Panc1 (cell line): ENCODE measurements at regions not wholly inside any gene's neighbourhood (a gene's known extent, or its start where the extent isn't known, plus 50 kb on each side); places are given as distances from the start of the nearest gene placed in this dataset.

Experiments used
- ATAC-seq: fragments of 200-7000 bp; cut with Tn5 transposase; 2 replicates; pipeline ENCODE4 v1.9.1; 2020; ENCODE audit warnings: mild to moderate bottlenecking, moderate library complexity
- BruUV-seq: library from RNA; stranded (reverse); fragments of 400-500 nt; replicated peaks from 2 replicates; lab custom pipeline; 2021; lab: Mats Ljungman, UMichigan
- CTCF ChIA-PET: fragments of 300-600 bp; sonication (Branson Sonifier 250); formaldehyde crosslinking; loops from one replicate; lab custom pipeline; 2022; ENCODE audit warnings: antibody characterized with exemption; lab: Charles Lee
- POLR2A ChIA-PET: fragments of 300-600 bp; sonication (Branson Sonifier 250); formaldehyde crosslinking; loops from one replicate; lab custom pipeline; 2022; ENCODE audit warnings: antibody characterized with exemption; lab: Charles Lee
- DNase-seq: peaks from one replicate; pipeline ENCODE4 v3.0.0-alpha.2; 2010; ENCODE audit warnings: low read depth, low spot score
- H3K27ac ChIP-seq: 2 replicates; pipeline ENCODE4 v1.5.1; 2011; ENCODE audit warnings: mild to moderate bottlenecking, low read length, inconsistent platforms
- H3K27me3 ChIP-seq: fragments of 200-500 bp; sonication (Bioruptor generic); 2 replicates; pipeline ENCODE4 v1.6.0; 2014; ENCODE audit warnings: low read length, inconsistent platforms; ENCODE audit not compliant: control insufficient read depth, insufficient read depth
- H3K36me3 ChIP-seq: fragments of 200-500 bp; sonication (Bioruptor generic); 2 replicates; pipeline ENCODE4 v1.5.1; 2014; ENCODE audit warnings: inconsistent platforms, mild to moderate bottlenecking, low read length, moderate library complexity; ENCODE audit not compliant: control insufficient read depth, insufficient read depth
- H3K4me1 ChIP-seq: 2 replicates; pipeline ENCODE4 v1.5.1; 2011; ENCODE audit warnings: inconsistent platforms, mild to moderate bottlenecking, low read length, moderate library complexity; ENCODE audit not compliant: control insufficient read depth, insufficient read depth
- H3K4me3 ChIP-seq, 2 experiments: 2 replicates each; pipeline ENCODE4 v1.5.1; 2011 to 2012; ENCODE audit warnings: low read depth in 2 of 2, low read length in 2 of 2, mild to moderate bottlenecking in 2 of 2, inconsistent platforms in 1 of 2, moderate library complexity in 1 of 2
- H3K9me3 ChIP-seq: fragments of 200-500 bp; sonication (Bioruptor generic); 2 replicates; pipeline ENCODE4 v1.5.1; 2014; ENCODE audit warnings: low read depth, mild to moderate bottlenecking, inconsistent platforms, low read length, moderate library complexity; ENCODE audit not compliant: control insufficient read depth, insufficient read depth
- CTCF ChIP-seq: fragments of 450-650 bp; IDR thresholded peaks from 2 replicates; pipeline ENCODE4 v1.5.1; 2017; ENCODE audit warnings: mild to moderate bottlenecking
- POLR2AphosphoS5 ChIP-seq: IDR thresholded peaks from 2 replicates; pipeline ENCODE4 v1.6.1; 2012; ENCODE audit warnings: mild to moderate bottlenecking, low read depth, low read length, moderate library complexity
- SIN3A ChIP-seq: IDR thresholded peaks from 2 replicates; pipeline ENCODE4 v1.6.1; 2012; ENCODE audit warnings: low read depth, mild to moderate bottlenecking, low read length, moderate library complexity, borderline replicate concordance; ENCODE audit not compliant: insufficient read depth
- TCF7L2 ChIP-seq: IDR thresholded peaks from 2 replicates; pipeline ENCODE4 v1.6.1; 2011; ENCODE audit warnings: mild to moderate bottlenecking, low read depth, low read length, inconsistent platforms
- in situ Hi-C: cut with HindIII; loops from 2 replicates; pipeline ENCODE4 v1.10.0; 2016; ENCODE audit warnings: low sequenced_read_pairs, low pct_unique_long_range_greater_than_20kb
- intact Hi-C: fragments of 100-400 bp; cut with micrococcal nuclease; formaldehyde crosslinking; loops from one replicate; pipeline ENCODE4 v1.10.0; 2022; ENCODE audit not compliant: unreplicated experiment
- TF ChIP-seq, protein P1 (sequence below), 2 experiments: IDR thresholded peaks; 2 replicates each; pipeline ENCODE4 v1.6.1; 2011 to 2012; ENCODE audit warnings: low read depth in 2 of 2, control low read depth in 1 of 2, low read length in 1 of 2, mild to moderate bottlenecking in 1 of 2, moderate library complexity in 1 of 2; ENCODE audit not compliant: insufficient read depth in 1 of 2

DNA sequence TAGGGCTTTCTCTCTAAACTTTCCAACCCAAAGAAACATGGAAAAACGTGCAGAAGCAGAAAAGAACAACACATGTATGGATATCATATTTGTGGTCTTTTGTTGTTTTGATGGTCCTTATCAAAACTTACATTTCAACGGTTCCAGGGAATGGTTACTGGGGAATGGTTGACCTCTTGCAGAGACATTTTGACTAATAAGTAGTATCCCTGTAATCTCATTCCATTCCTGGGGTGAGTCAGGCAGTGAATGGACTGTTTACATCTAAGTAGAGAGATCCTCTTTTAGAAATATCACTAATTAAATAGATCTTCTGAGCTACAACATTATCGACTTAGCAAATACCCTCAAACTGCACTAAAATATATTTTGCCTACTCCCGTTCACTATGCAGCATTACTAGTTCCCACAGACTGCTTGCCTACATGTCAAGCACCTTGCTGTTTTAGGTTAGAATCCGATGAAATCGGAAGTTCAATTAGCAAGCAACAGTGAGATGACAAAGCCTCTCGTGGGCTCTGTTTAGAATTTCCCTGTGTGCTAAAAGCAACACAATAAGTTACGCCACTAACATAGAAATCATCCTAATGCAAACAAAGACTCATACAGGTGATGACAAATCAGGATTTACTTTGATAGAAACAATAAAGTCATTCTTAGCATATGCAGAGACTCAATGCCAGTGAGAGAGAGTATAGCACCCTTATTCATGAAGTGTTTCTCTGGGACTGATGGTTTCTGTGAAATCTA lies 797.7 kb upstream of the ARGLU1 start:
- H3K4me1 ChIP-seq = no peaks in the 10 kb centered on the region
- in situ Hi-C loops = no loop called here
- intact Hi-C loops = no loop called here
- TF ChIP-seq, protein P1, sequence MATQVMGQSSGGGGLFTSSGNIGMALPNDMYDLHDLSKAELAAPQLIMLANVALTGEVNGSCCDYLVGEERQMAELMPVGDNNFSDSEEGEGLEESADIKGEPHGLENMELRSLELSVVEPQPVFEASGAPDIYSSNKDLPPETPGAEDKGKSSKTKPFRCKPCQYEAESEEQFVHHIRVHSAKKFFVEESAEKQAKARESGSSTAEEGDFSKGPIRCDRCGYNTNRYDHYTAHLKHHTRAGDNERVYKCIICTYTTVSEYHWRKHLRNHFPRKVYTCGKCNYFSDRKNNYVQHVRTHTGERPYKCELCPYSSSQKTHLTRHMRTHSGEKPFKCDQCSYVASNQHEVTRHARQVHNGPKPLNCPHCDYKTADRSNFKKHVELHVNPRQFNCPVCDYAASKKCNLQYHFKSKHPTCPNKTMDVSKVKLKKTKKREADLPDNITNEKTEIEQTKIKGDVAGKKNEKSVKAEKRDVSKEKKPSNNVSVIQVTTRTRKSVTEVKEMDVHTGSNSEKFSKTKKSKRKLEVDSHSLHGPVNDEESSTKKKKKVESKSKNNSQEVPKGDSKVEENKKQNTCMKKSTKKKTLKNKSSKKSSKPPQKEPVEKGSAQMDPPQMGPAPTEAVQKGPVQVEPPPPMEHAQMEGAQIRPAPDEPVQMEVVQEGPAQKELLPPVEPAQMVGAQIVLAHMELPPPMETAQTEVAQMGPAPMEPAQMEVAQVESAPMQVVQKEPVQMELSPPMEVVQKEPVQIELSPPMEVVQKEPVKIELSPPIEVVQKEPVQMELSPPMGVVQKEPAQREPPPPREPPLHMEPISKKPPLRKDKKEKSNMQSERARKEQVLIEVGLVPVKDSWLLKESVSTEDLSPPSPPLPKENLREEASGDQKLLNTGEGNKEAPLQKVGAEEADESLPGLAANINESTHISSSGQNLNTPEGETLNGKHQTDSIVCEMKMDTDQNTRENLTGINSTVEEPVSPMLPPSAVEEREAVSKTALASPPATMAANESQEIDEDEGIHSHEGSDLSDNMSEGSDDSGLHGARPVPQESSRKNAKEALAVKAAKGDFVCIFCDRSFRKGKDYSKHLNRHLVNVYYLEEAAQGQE (IDR thresholded peaks at IDR 0.05; ENCODE audit: insufficient read depth in 1 of 2, low read depth in 2 of 2, low read length in 1 of 2) = no peak
- TF ChIP-seq CTCF (no peak), POLR2AphosphoS5 (no peak), SIN3A (no peak), TCF7L2 (no peak)
- H3K27me3 ChIP-seq = no peaks in the 10 kb centered on the region
- H3K9me3 ChIP-seq = no peaks in the 10 kb centered on the region
- CTCF ChIA-PET = no interaction called here
- H3K36me3 ChIP-seq = no peaks in the 10 kb centered on the region
- BruUV-seq = no TSS peak
- no peak overlapping the region for H3K4me3 ChIP-seq
- POLR2A ChIA-PET = no interaction called here
- DNase-seq (no peak), ATAC-seq (no peak)
- H3K27ac ChIP-seq = no peak overlapping the region

GRCh38 chr13:107364658-107365057 lies 796.7 kb upstream of the ARGLU1 start:
- no peak for TF ChIP-seq POLR2AphosphoS5
- TF ChIP-seq, protein P1 (IDR thresholded peaks at IDR 0.05; ENCODE audit: insufficient read depth in 1 of 2, low read depth in 2 of 2, low read length in 1 of 2) = no peak
- TF ChIP-seq SIN3A = no peak
- no peak for TF ChIP-seq TCF7L2
- TF ChIP-seq CTCF = no peak
- in situ Hi-C loops (no loop called here), intact Hi-C loops (no loop called here)
- no peak overlapping the region for H3K4me3 ChIP-seq
- BruUV-seq = no TSS peak
- no peak for DNase-seq
- no peaks in the 10 kb centered on the region for H3K36me3 ChIP-seq
- ChIA-PET POLR2A (no interaction called here), CTCF (no interaction called here)
- ATAC-seq = no peak
- no peaks in the 10 kb centered on the region for H3K27me3 ChIP-seq
- no peak overlapping the region for H3K27ac ChIP-seq
- no peaks in the 10 kb centered on the region for H3K9me3 ChIP-seq
- no peaks in the 10 kb centered on the region for H3K4me1 ChIP-seq
